HCT116 (cell line): ENCODE measurements at regions not wholly inside any gene's neighbourhood (a gene's known extent, or its start where the extent isn't known, plus 50 kb on each side); places are given as distances from the start of the nearest gene placed in this dataset.

Experiments
- ATAC-seq: fragments of 200-7000 bp; cut with Tn5 transposase; 2 replicates; pipeline ENCODE4 v1.9.1; 2020; ENCODE audit warnings: mild to moderate bottlenecking, moderate library complexity
- BruUV-seq: library from RNA; stranded (reverse); fragments of 400-500 nt; replicated peaks from 2 replicates; lab custom pipeline; 2021; lab: Mats Ljungman, UMichigan
- CTCF ChIA-PET: fragments of 300-600 bp; sonication (Branson Sonifier 250); formaldehyde crosslinking; loops from one replicate; lab custom pipeline; 2021; ENCODE audit warnings: antibody characterized with exemption; lab: Charles Lee
- POLR2A ChIA-PET: fragments of 300-600, 350-600 bp; sonication (Branson Sonifier 250); formaldehyde crosslinking; loops from one replicate; lab custom pipeline; 2021; ENCODE audit warnings: antibody characterized with exemption; lab: Charles Lee
- RAD21 ChIA-PET, 2 experiments: fragments of 300-600 bp; sonication (Branson Sonifier 250); formaldehyde crosslinking; loops; one replicate each; lab custom pipeline; 2023; ENCODE audit warnings: low total read pairs in 2 of 2; ENCODE audit not compliant: uncharacterized antibody in 2 of 2, unreplicated experiment in 2 of 2, low non-redundant PET in 1 of 2; lab: Charles Lee
- DNase-seq: peaks from one replicate; pipeline ENCODE4 v3.0.0-alpha.2; 2010; ENCODE audit warnings: low read depth, low spot score
- H2AFZ ChIP-seq: fragments of 200-600 bp; shearing (Covaris generic), sonication (generic); 2 replicates; pipeline ENCODE4 v1.6.1; 2017; ENCODE audit warnings: low read depth, mixed run types, mixed read lengths, antibody characterized with exemption, low read length; ENCODE audit not compliant: poor library complexity, severe bottlenecking
- H3K27ac ChIP-seq: 2 replicates; pipeline ENCODE4 v1.5.1; 2012; ENCODE audit warnings: low read depth, low read length
- H3K27me3 ChIP-seq: fragments of 200-600 bp; sonication (generic); 2 replicates; pipeline ENCODE4 v1.6.1; 2016; ENCODE audit warnings: mixed run types, low read length, mixed read lengths; ENCODE audit not compliant: insufficient read depth
- H3K36me3 ChIP-seq, 2 experiments: fragments of 200-500 bp in 1 of 2; fragments of 200-600 bp in 1 of 2; sonication (Bioruptor generic) in 1 of 2; sonication (generic) in 1 of 2; 2 replicates each; pipeline versions ENCODE4 v1.5.1 to v1.6.1; 2014 to 2016; ENCODE audit warnings: low read length in 2 of 2, inconsistent platforms in 1 of 2, mixed read lengths in 1 of 2, mixed run types in 1 of 2; ENCODE audit not compliant: insufficient read depth in 2 of 2, control insufficient read depth in 1 of 2
- H3K4me1 ChIP-seq, 2 experiments: fragments of 200-600 bp in 1 of 2; sonication (generic) in 1 of 2; 2 replicates each; pipeline versions ENCODE4 v1.5.1 to v1.6.1; 2012 to 2017; ENCODE audit warnings: low read length in 2 of 2, inconsistent platforms in 1 of 2, mild to moderate bottlenecking in 1 of 2, mixed read lengths in 1 of 2, mixed run types in 1 of 2, moderate library complexity in 1 of 2; ENCODE audit not compliant: insufficient read depth in 2 of 2, control insufficient read depth in 1 of 2
- H3K4me2 ChIP-seq: fragments of 200-600 bp; sonication (generic); 2 replicates; pipeline ENCODE4 v1.6.1; 2017; ENCODE audit warnings: mixed run types, low read length, mixed read lengths
- H3K4me3 ChIP-seq, 2 experiments: fragments of 200-600 bp in 1 of 2; sonication (generic) in 1 of 2; replicated peaks in 1 of 2; 2 replicates each; pipeline ENCODE4 v1.5.1; 2011 to 2016; ENCODE audit warnings: low read length in 2 of 2, control low read depth in 1 of 2, low read depth in 1 of 2, mild to moderate bottlenecking in 1 of 2, mixed read lengths in 1 of 2, mixed run types in 1 of 2
- H3K79me2 ChIP-seq: fragments of 200-600 bp; sonication (generic); 2 replicates; pipeline ENCODE4 v1.6.1; 2017; ENCODE audit warnings: mild to moderate bottlenecking, mixed run types, low read length, moderate library complexity, mixed read lengths; ENCODE audit not compliant: insufficient read depth
- H3K9ac ChIP-seq: fragments of 200-600 bp; sonication (generic); 2 replicates; pipeline ENCODE4 v1.6.1; 2016; ENCODE audit warnings: low read length, mixed read lengths
- H3K9me2 ChIP-seq: fragments of 200-600 bp; sonication (generic), shearing (Covaris generic); 2 replicates; pipeline ENCODE4 v1.6.1; 2017; ENCODE audit warnings: mixed run types, mild to moderate bottlenecking, moderate library complexity; ENCODE audit not compliant: insufficient read depth
- H3K9me3 ChIP-seq, 2 experiments: fragments of 200-500 bp in 1 of 2; fragments of 200-600 bp in 1 of 2; sonication (Bioruptor generic) in 1 of 2; sonication (generic) in 1 of 2; 2 replicates each; pipeline ENCODE4 v1.6.1; 2014 to 2017; ENCODE audit warnings: low read length in 2 of 2, mixed read lengths in 2 of 2, inconsistent platforms in 1 of 2, low read depth in 1 of 2, mild to moderate bottlenecking in 1 of 2, mixed run types in 1 of 2, moderate library complexity in 1 of 2; ENCODE audit not compliant: control insufficient read depth in 1 of 2, insufficient read depth in 1 of 2
- H4K20me1 ChIP-seq: fragments of 200-600 bp; sonication (generic), shearing (Covaris generic); 2 replicates; pipeline ENCODE4 v1.6.1; 2017; ENCODE audit warnings: mixed run types, mild to moderate bottlenecking, moderate library complexity; ENCODE audit not compliant: insufficient read depth
- CBX3 ChIP-seq: IDR thresholded peaks from 2 replicates; pipeline ENCODE4 v1.6.1; 2012; ENCODE audit warnings: low read depth
- CEBPB ChIP-seq: IDR thresholded peaks from 2 replicates; pipeline ENCODE4 v1.6.1; 2012; ENCODE audit warnings: low read depth
- ELF1 ChIP-seq: IDR thresholded peaks from 2 replicates; pipeline ENCODE4 v1.6.1; 2012; ENCODE audit warnings: low read depth, borderline replicate concordance
- EZH2 ChIP-seq: fragments of 200-600 bp; sonication (generic); IDR thresholded peaks from 2 replicates; pipeline ENCODE4 v1.6.1; 2017; ENCODE audit warnings: antibody characterized with exemption, mixed run types
- POLR2A ChIP-seq: IDR thresholded peaks from 2 replicates; pipeline ENCODE4 v1.7.0; 2011; ENCODE audit warnings: borderline replicate concordance; ENCODE audit not compliant: insufficient read depth, insufficient read length; ENCODE audit errors: extremely low read depth
- REST ChIP-seq: IDR thresholded peaks from 2 replicates; pipeline ENCODE4 v1.6.1; 2012; ENCODE audit warnings: low read depth
- SIN3A ChIP-seq: IDR thresholded peaks from 2 replicates; pipeline ENCODE4 v1.6.1; 2012; ENCODE audit warnings: low read depth
- SP1 ChIP-seq: IDR thresholded peaks from 2 replicates; pipeline ENCODE4 v1.6.1; 2012; ENCODE audit warnings: low read depth
- YY1 ChIP-seq: IDR thresholded peaks from 2 replicates; pipeline ENCODE4 v1.6.1; 2011; ENCODE audit warnings: low read length, low read depth, moderate library complexity, mild to moderate bottlenecking; ENCODE audit not compliant: insufficient replicate concordance; ENCODE audit errors: extremely low read depth
- intact Hi-C: fragments of 100-400 bp; cut with micrococcal nuclease; formaldehyde crosslinking; loops from 2 replicates; pipeline ENCODE4 v1.10.0; 2022
- TF ChIP-seq, protein P1 (sequence below): IDR thresholded peaks from 2 replicates; pipeline ENCODE4 v1.6.1; 2012

DNA sequence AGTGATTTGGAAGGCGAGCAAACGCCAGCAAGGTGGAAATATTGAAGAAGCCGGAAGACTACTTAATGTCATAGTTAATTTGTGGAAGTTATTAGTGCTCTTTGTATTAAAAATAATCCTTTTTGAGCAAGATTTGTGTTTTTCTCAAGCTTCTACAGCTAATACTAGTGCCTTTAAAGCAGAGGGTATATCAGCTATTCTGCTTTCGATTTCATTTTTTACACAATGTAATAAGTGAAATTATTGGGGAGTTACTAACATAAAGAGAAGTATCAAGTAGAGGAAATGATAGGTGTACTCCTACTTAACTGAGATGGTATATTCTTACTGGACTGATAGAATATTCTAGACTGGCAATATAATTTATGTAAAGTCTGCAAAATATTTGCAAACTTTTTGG, 392.4 kb upstream of the DCN start:
- no peaks in the 10 kb centered on the region for H3K27me3 ChIP-seq
- no peak overlapping the region for H3K27ac ChIP-seq
- no TSS peak for BruUV-seq
- POLR2A ChIA-PET, result no interaction called here
- intact Hi-C loops, result loop anchor here (10.0 kb wide), 1 partner anchor 1000 kb away; no protein-coding TSS in a partner anchor
- H3K4me3 ChIP-seq, result no peak overlapping the region
- H4K20me1 ChIP-seq, result no peaks in the 10 kb centered on the region
- H3K4me1 ChIP-seq, result 0 out of 4 replicates have a peak, but pooled peaks cover 0 to 4% of the 10 kb centered on the region in 2 experiments
- CTCF ChIA-PET, result no interaction called here
- no peaks in the 10 kb centered on the region for H3K9me2 ChIP-seq
- no peaks in the 10 kb centered on the region for H3K9me3 ChIP-seq
- ATAC-seq (no peak), DNase-seq (no peak)
- H3K4me2 ChIP-seq, result no peak overlapping the region
- H3K79me2 ChIP-seq, result no peaks in the 10 kb centered on the region
- H3K9ac ChIP-seq, result no peak overlapping the region
- H3K36me3 ChIP-seq, result no peaks in the 10 kb centered on the region
- RAD21 ChIA-PET, result no interaction called here
- no peak overlapping the region for H2AFZ ChIP-seq
- TF ChIP-seq YY1 (no peak), SP1 (no peak), CBX3 (no peak), POLR2A (no peak), REST (no peak), ELF1 (no peak), SIN3A (no peak), EZH2 (no peak), CEBPB (no peak)
- TF ChIP-seq, protein P1, sequence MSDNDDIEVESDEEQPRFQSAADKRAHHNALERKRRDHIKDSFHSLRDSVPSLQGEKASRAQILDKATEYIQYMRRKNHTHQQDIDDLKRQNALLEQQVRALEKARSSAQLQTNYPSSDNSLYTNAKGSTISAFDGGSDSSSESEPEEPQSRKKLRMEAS, result no peak
